ENCODE measurements at regions not wholly inside any gene's neighbourhood (a gene's known extent, or its start where the extent isn't known, plus 50 kb on each side); places are given as distances from the start of the nearest gene placed in this dataset.
A peak's percentile ranks its signal among the peaks of the same experiment; 100 is the strongest.

GRCh38 chr4:170872794-170873193 is 783.0 kb upstream of the AADAT start:
- ChIA-PET POLR2A (interaction anchor here (0.7 to 1.1 kb wide), 2 partner anchors 28 to 422 kb away, joined by 3 read pairs; no protein-coding TSS in a partner anchor), CTCF (interaction anchor here (0.7 to 1.6 kb wide), 2 partner anchors 19 to 504 kb away, joined by 3 to 4 read pairs; no protein-coding TSS in a partner anchor)
- no peak for TF ChIP-seq CTCF (IDR thresholded peaks at IDR 0.05; ENCODE audit: unreplicated experiment)
- no peaks in the 10 kb centered on the region for H3K27me3 Mint-ChIP-seq (ENCODE audit: insufficient read depth, unreplicated experiment)
- peak; percentile 40 for DNase-seq (ENCODE audit: unreplicated experiment)
- H3K4me3 Mint-ChIP-seq (ENCODE audit: unreplicated experiment): no peak overlapping the region
- H3K4me1 Mint-ChIP-seq (ENCODE audit: insufficient read depth, unreplicated experiment): peaks cover 28% of the 10 kb centered on the region
- H3K9me3 Mint-ChIP-seq (ENCODE audit: unreplicated experiment): no peaks in the 10 kb centered on the region
- no peak overlapping the region for H3K27ac Mint-ChIP-seq (ENCODE audit: low read depth, unreplicated experiment)
- no peaks in the 10 kb centered on the region for H3K36me3 Mint-ChIP-seq (ENCODE audit: insufficient read depth, unreplicated experiment)
- intact Hi-C loops (cut with micrococcal nuclease): no loop called here
- no TSS peak for BruUV-seq (replicated peaks)

- no peaks in the 10 kb centered on the region for H3K36me3 Mint-ChIP-seq (ENCODE audit: insufficient read depth, unreplicated experiment)
- H3K4me1 Mint-ChIP-seq (ENCODE audit: insufficient read depth, unreplicated experiment): peaks cover 28% of the 10 kb centered on the region
- H3K9me3 Mint-ChIP-seq (ENCODE audit: unreplicated experiment): no peaks in the 10 kb centered on the region
- DNase-seq (ENCODE audit: unreplicated experiment): peak; percentile 52
- no peak overlapping the region for H3K4me3 Mint-ChIP-seq (ENCODE audit: unreplicated experiment)
- CTCF ChIA-PET: interaction anchor here (0.6 to 1.1 kb wide), 2 partner anchors 58 to 279 kb away, joined by 3 read pairs; no protein-coding TSS in a partner anchor
- H3K27me3 Mint-ChIP-seq (ENCODE audit: insufficient read depth, unreplicated experiment): no peaks in the 10 kb centered on the region
- H3K27ac Mint-ChIP-seq (ENCODE audit: low read depth, unreplicated experiment): no peak overlapping the region
- TF ChIP-seq CTCF (IDR thresholded peaks at IDR 0.05; ENCODE audit: unreplicated experiment): no peak
- no TSS peak for BruUV-seq (replicated peaks)
- intact Hi-C loops (cut with micrococcal nuclease): no loop called here
- POLR2A ChIA-PET: no interaction called here
These were observed 778.4 kb upstream of the AADAT start for GRCh38 chr4:170868170-170868569.

- Mint-ChIP-seq H3K27ac (ENCODE audit: low read depth, unreplicated experiment) (no peak overlapping the region), H3K36me3 (ENCODE audit: insufficient read depth, unreplicated experiment) (no peaks in the 10 kb centered on the region), H3K4me3 (ENCODE audit: unreplicated experiment) (no peak overlapping the region), H3K9me3 (ENCODE audit: unreplicated experiment) (no peaks in the 10 kb centered on the region), H3K4me1 (ENCODE audit: insufficient read depth, unreplicated experiment) (peaks cover 6% of the 10 kb centered on the region), H3K27me3 (ENCODE audit: insufficient read depth, unreplicated experiment) (no peaks in the 10 kb centered on the region)
- no peak for DNase-seq (ENCODE audit: unreplicated experiment)
- no TSS peak for BruUV-seq (replicated peaks)
- TF ChIP-seq CTCF (IDR thresholded peaks at IDR 0.05; ENCODE audit: unreplicated experiment): no peak
- intact Hi-C loops (cut with micrococcal nuclease): no loop called here
- POLR2A ChIA-PET: interaction anchor here (1.0 kb wide), 1 partner anchor 392 kb away, joined by 3 read pairs; no protein-coding TSS in a partner anchor
- CTCF ChIA-PET: interaction anchor here (0.6 to 7.3 kb wide), 22 partner anchors 12 to 1298 kb away, joined by 3 to 110 read pairs (median 4); no protein-coding TSS in a partner anchor
These were observed 764.3 kb upstream of the AADAT start for GRCh38 chr4:170854097-170854496.

GRCh38 chr4:170853422-170854021 is 763.8 kb upstream of the AADAT start:
- DNase-seq (ENCODE audit: unreplicated experiment): peak; percentile 64
- BruUV-seq (replicated peaks): no TSS peak
- H3K36me3 Mint-ChIP-seq (ENCODE audit: insufficient read depth, unreplicated experiment): no peaks in the 10 kb centered on the region
- H3K27me3 Mint-ChIP-seq (ENCODE audit: insufficient read depth, unreplicated experiment): no peaks in the 10 kb centered on the region
- H3K27ac Mint-ChIP-seq (ENCODE audit: low read depth, unreplicated experiment): no peak overlapping the region
- CTCF ChIA-PET: interaction anchor here (0.6 to 7.3 kb wide), 28 partner anchors 12 to 1352 kb away, joined by 3 to 110 read pairs (median 4); no protein-coding TSS in a partner anchor
- no peak overlapping the region for H3K4me3 Mint-ChIP-seq (ENCODE audit: unreplicated experiment)
- H3K9me3 Mint-ChIP-seq (ENCODE audit: unreplicated experiment): no peaks in the 10 kb centered on the region
- POLR2A ChIA-PET: interaction anchor here (1.3 kb wide), 1 partner anchor 264 kb away, joined by 3 read pairs; no protein-coding TSS in a partner anchor
- intact Hi-C loops (cut with micrococcal nuclease): loop anchor here (1.0 kb wide), 2 partner anchors 264 to 594 kb away; no protein-coding TSS in a partner anchor
- H3K4me1 Mint-ChIP-seq (ENCODE audit: insufficient read depth, unreplicated experiment): peaks cover 6% of the 10 kb centered on the region
- peak; percentile 68 for TF ChIP-seq CTCF (IDR thresholded peaks at IDR 0.05; ENCODE audit: unreplicated experiment)
